Liver (tissue), 8 donors: ENCODE measurements at regions not wholly inside any gene's neighbourhood (a gene's known extent, or its start where the extent isn't known, plus 50 kb on each side); places are given as distances from the start of the nearest gene placed in this dataset.

Experiments
- DNase-seq: peaks from one replicate; pipeline ENCODE4 v3.0.0-alpha.2; 2017; ENCODE audit warnings: low spot score
- H3K27ac ChIP-seq, 2 donors: one replicate each; pipeline ENCODE4 v1.7.0; 2013; ENCODE audit warnings: inconsistent platforms in 2 of 2, low read length in 2 of 2, control low read depth in 1 of 2, low read depth in 1 of 2, mild to moderate bottlenecking in 1 of 2
- H3K27me3 ChIP-seq, 4 donors: one replicate each; pipeline versions ENCODE4 v1.6.1 to v1.7.0; 2013; ENCODE audit warnings: low read length in 3 of 4, inconsistent platforms in 1 of 4, mild to moderate bottlenecking in 1 of 4, moderate library complexity in 1 of 4; ENCODE audit not compliant: control insufficient read depth in 4 of 4, insufficient read depth in 4 of 4
- H3K36me3 ChIP-seq, 4 donors: one replicate each; pipeline versions ENCODE4 v1.6.1 to v1.7.0; 2013; ENCODE audit warnings: low read length in 3 of 4, mild to moderate bottlenecking in 3 of 4, low read depth in 1 of 4, moderate library complexity in 1 of 4; ENCODE audit not compliant: control insufficient read depth in 4 of 4, insufficient read depth in 3 of 4
- H3K4me1 ChIP-seq, 4 donors: one replicate each; pipeline versions ENCODE4 v1.6.1 to v1.7.0; 2013; ENCODE audit warnings: low read length in 3 of 4, mild to moderate bottlenecking in 3 of 4, moderate library complexity in 1 of 4; ENCODE audit not compliant: control insufficient read depth in 4 of 4, insufficient read depth in 4 of 4
- H3K4me3 ChIP-seq, 3 donors: one replicate each; pipeline versions ENCODE4 v1.6.1 to v1.7.0; 2013; ENCODE audit warnings: low read length in 3 of 3, control low read depth in 1 of 3, low read depth in 1 of 3, mild to moderate bottlenecking in 1 of 3
- H3K9ac ChIP-seq, 2 donors: one replicate each; pipeline ENCODE4 v1.7.0; 2013; ENCODE audit warnings: low read length in 2 of 2, mild to moderate bottlenecking in 2 of 2, moderate library complexity in 2 of 2, control low read depth in 1 of 2, low read depth in 1 of 2
- H3K9me3 ChIP-seq, 4 donors: one replicate each; pipeline versions ENCODE4 v1.6.1 to v1.7.0; 2013; ENCODE audit warnings: low read length in 3 of 4; ENCODE audit not compliant: control insufficient read depth in 4 of 4
- ATF3 ChIP-seq: IDR thresholded peaks from 2 replicates; pipeline ENCODE4 v1.6.1; 2016; ENCODE audit warnings: antibody characterized with exemption
- CTCF ChIP-seq: fragments of 150-350 bp; IDR thresholded peaks from 2 replicates; pipeline ENCODE4 v1.5.1; 2017; ENCODE audit warnings: improper control_type of control experiment, low read depth, low read length; ENCODE audit not compliant: missing input control
- EGR1 ChIP-seq, 2 donors: IDR thresholded peaks; 2 replicates each; pipeline ENCODE4 v1.6.1; 2016 to 2018; ENCODE audit warnings: antibody characterized with exemption in 2 of 2, low read depth in 2 of 2
- FOXA2 ChIP-seq: IDR thresholded peaks from 2 replicates; pipeline ENCODE4 v1.6.1; 2016; ENCODE audit warnings: antibody characterized with exemption
- HNF4A ChIP-seq, 2 donors: conservative IDR thresholded peaks; 2 replicates each; pipeline ENCODE4 v1.6.1; 2016; ENCODE audit warnings: antibody characterized with exemption in 2 of 2, mild to moderate bottlenecking in 2 of 2
- JUND ChIP-seq, 2 donors: IDR thresholded peaks; 2 replicates each; pipeline ENCODE4 v1.6.1; 2016; ENCODE audit warnings: antibody characterized with exemption in 2 of 2
- MAX ChIP-seq: IDR thresholded peaks from 2 replicates; pipeline ENCODE4 v1.6.1; 2016; ENCODE audit warnings: antibody characterized with exemption
- RAD21 ChIP-seq, 2 donors: IDR thresholded peaks; 2 replicates each; pipeline ENCODE4 v1.6.1; 2016; ENCODE audit warnings: antibody characterized with exemption in 2 of 2, mild to moderate bottlenecking in 2 of 2
- RXRA ChIP-seq, 2 donors: IDR thresholded peaks; 2 replicates each; pipeline ENCODE4 v1.6.1; 2017 to 2018; ENCODE audit warnings: antibody characterized with exemption in 2 of 2, mild to moderate bottlenecking in 1 of 2
- YY1 ChIP-seq: IDR thresholded peaks from 2 replicates; pipeline ENCODE4 v1.6.1; 2016; ENCODE audit warnings: antibody characterized with exemption, mild to moderate bottlenecking
- ZBTB33 ChIP-seq: IDR thresholded peaks from 2 replicates; pipeline ENCODE4 v1.6.1; 2016; ENCODE audit warnings: antibody characterized with exemption
- WGBS: extraction: QIAGEN DNeasy Blood & Tissue Kit; methylation state at CpG from one replicate; pipeline ENCODE4 v1.1.7; 2013; 5-methylcytosine and 5-hydroxymethylcytosine counted together
- donor health status: healthy.
- donor health status: healthy.
- donor health status: healthy.
- donor health status: healthy.
- donor health status: healthy.

- TF ChIP-seq EGR1 (IDR thresholded peaks at IDR 0.05; ENCODE audit: low read depth in 2 of 2) (no peak), YY1 (no peak), RXRA (IDR thresholded peaks at IDR 0.05) (no peak), CTCF (no peak), JUND (IDR thresholded peaks at IDR 0.05) (no peak), ATF3 (no peak)
- no peaks in the 10 kb centered on the region for H3K9me3 ChIP-seq
- no peaks in the 10 kb centered on the region for H3K27me3 ChIP-seq
- H3K4me3 ChIP-seq, result no peak overlapping the region
- H3K4me1 ChIP-seq, result peaks cover 0 to 11% (median 4%) of the 10 kb centered on the region in 4 donors
- no peaks in the 10 kb centered on the region for H3K36me3 ChIP-seq
- WGBS, result 93% methylated on average over 2 of the region's 2 CpGs
- H3K9ac ChIP-seq, result no peak overlapping the region
- DNase-seq, result no peak
- H3K27ac ChIP-seq, result no peak overlapping the region
Measured at GRCh38 chr21:16519036-16519435, 789.3 kb downstream of the USP25 start.

- TF ChIP-seq YY1 (no peak), ATF3 (no peak), JUND (IDR thresholded peaks at IDR 0.05) (no peak), HNF4A (conservative IDR thresholded peaks at IDR 0.05) (no peak), MAX (no peak), FOXA2 (no peak), RAD21 (IDR thresholded peaks at IDR 0.05) (no peak), EGR1 (IDR thresholded peaks at IDR 0.05; ENCODE audit: low read depth in 2 of 2) (no peak), CTCF (no peak), ZBTB33 (no peak)
- no peaks in the 10 kb centered on the region for H3K36me3 ChIP-seq
- H3K4me1 ChIP-seq, result peaks cover 0 to 11% (median 4%) of the 10 kb centered on the region in 4 donors
- DNase-seq, result no peak
- H3K9me3 ChIP-seq, result no peaks in the 10 kb centered on the region
- no peak overlapping the region for H3K27ac ChIP-seq
- no peak overlapping the region for H3K9ac ChIP-seq
- no peak overlapping the region for H3K4me3 ChIP-seq
- H3K27me3 ChIP-seq, result no peaks in the 10 kb centered on the region
Measured at GRCh38 chr21:16519644-16520043, 789.9 kb downstream of the USP25 start.
